C4-2B (cell line): ENCODE measurements at regions not wholly inside any gene's neighbourhood (a gene's known extent, or its start where the extent isn't known, plus 50 kb on each side); places are given as distances from the start of the nearest gene placed in this dataset.

Source experiments
- H3K27ac ChIP-seq: fragments of 450-650 bp; 2 replicates; pipeline ENCODE4 v1.5.1; 2017
- ZFX ChIP-seq: fragments of 450-650 bp; IDR thresholded peaks from 2 replicates; pipeline ENCODE4 v1.6.1; 2017
- TF ChIP-seq, protein P1 (sequence below): fragments of 450-650 bp; conservative IDR thresholded peaks from 2 replicates; pipeline ENCODE4 v1.5.1; 2017; ENCODE audit warnings: mild to moderate bottlenecking

DNA sequence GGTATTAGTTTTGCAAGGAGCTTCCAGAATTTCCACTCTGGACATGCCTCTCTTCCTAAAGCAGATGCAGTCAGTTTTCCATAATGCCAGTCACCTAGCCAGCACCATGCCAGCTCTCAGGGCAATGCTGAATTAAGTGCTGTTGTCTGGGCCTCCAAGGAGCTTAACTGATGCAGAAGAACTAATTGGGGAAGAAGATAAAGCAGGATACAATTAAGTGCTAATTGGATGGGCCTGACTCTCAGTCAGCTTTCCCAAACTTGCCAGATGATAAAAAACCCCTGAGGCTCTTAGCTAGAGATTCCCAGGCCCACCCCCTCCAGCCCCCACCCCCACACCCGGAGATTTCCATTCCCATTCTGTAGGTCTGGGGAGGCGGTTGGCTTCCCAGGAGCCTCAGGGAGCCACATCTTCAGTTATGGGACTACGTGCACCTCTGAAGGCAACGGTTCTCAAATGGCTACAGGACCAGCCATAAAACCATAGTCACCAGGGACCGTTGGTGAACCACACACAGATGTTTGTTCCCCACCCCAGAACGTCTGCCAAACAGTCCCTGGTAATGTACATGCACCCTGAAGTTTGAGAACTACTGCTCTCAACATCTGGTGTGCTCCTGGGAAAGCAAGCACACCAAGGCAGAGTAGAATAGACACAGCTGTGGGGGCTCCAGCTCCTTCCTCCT lies 499.1 kb upstream of the CDH5 start:
- TF ChIP-seq, protein P1, sequence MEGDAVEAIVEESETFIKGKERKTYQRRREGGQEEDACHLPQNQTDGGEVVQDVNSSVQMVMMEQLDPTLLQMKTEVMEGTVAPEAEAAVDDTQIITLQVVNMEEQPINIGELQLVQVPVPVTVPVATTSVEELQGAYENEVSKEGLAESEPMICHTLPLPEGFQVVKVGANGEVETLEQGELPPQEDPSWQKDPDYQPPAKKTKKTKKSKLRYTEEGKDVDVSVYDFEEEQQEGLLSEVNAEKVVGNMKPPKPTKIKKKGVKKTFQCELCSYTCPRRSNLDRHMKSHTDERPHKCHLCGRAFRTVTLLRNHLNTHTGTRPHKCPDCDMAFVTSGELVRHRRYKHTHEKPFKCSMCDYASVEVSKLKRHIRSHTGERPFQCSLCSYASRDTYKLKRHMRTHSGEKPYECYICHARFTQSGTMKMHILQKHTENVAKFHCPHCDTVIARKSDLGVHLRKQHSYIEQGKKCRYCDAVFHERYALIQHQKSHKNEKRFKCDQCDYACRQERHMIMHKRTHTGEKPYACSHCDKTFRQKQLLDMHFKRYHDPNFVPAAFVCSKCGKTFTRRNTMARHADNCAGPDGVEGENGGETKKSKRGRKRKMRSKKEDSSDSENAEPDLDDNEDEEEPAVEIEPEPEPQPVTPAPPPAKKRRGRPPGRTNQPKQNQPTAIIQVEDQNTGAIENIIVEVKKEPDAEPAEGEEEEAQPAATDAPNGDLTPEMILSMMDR = no peak
- TF ChIP-seq ZFX = no peak
- H3K27ac ChIP-seq = no peak overlapping the region

DNA sequence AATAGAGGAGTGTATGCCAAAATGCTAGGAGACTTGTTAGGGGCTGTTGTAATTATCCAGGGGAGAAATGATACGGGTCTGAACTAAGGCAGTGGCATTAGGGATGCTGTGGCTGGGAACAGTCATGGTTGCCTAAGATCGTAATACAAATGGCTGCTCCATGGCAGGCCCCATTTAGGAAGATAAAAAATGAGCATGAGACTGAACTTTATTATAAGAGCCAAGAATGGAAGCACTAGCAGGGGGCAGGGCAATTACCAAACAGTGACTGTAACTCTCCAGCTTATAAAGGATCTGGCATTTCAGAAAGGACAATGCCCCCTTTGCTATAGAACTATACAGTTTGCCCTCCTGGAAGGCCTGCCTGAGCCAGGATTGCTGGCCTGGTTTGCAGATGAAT lies 503.3 kb upstream of the CDH5 start:
- TF ChIP-seq, protein P1 = no peak
- TF ChIP-seq ZFX = no peak
- H3K27ac ChIP-seq = no peak overlapping the region

DNA sequence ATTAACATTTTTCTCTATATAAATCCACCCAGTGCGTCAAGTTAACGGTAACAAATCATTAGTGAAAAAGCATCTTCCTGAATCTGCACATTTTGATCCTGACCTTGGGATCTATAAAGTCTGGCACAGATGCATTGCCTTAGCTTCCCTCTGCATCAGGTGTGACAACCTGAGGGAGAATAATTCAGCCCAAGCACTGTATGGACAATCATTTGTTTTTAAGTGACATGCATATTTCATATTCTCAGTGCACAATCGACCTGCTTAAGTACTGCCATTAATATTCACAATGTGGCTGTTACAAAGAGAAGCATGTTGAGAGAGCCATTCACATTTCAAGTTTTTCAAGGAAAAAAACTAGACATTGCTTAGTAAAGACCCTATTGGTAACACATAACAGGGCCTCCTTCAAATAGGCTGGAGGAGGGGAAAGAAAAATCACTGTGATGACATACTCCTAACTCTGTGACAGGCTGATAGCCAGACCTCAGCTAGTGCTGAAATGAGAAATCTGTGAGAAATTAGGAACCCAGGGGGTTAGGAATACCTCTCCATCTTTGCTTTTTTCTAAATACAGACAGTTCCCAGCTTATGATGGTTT lies 505.3 kb upstream of the CDH5 start:
- no peak overlapping the region for H3K27ac ChIP-seq
- TF ChIP-seq ZFX = no peak
- TF ChIP-seq, protein P1 = no peak

DNA sequence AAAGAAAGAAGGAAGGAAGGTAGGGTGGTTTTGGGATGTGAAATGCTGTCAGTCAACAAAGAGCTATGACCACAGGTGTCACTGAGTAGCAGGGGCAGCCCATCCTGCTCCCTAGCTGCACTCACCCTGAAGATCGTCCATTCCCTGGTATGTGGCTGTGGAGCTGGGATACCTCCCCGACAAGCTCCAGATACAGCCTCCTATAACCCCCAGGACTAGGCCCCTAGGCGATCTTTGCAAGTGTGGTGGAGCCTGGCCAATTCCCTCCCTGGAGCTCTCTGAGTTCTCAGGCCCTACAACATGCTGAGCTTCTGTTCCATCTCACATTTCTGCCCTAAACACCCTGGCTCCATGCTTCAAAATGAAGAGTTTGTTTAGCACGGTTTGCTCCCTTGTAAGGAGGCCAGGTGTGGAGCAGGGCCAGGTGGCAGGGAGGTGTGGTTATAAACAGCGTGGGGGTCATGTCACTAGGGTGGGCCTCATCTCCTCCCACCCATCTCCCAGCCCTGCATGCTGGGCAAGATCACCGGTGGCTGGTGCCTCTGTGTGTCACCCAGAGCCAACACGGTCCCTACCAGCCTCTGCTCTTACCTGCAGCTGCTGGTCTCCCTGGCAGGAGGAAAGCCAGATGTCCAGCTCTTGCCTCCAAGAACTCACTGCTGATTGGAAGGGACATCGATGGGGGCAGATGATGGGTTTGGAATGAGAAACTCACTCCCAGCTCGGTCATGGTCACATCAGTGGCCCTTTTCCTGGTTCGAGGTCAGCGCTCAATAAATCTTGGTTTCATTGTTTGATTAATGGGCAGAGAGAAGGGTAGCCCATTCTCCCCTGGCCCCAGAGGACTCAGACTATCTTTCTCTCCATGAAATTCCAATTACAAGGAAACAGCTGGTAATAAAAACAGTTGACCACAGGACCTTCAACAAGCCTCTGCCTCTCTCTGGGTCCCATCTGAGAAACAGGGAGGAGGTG lies 511.0 kb upstream of the CDH5 start:
- H3K27ac ChIP-seq = no peak overlapping the region

DNA sequence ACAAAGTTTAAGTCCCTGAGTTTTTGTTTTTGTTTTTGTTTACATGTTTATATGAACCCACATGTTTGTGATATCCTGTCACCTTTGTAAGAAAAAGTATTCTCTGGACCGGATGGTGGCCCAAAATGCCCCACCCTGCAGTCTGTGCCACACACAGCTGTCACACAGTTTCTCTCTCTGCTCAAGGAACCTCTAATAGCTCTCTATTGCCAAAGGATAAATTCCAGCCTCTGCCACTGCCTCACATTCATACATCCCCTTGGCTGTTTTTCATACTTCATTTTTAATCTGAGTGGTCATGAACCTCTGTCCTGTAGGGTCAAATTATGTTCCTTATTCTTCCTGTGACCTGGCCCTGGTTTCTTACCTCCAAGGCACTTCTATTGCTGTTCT lies 520.3 kb upstream of the CDH5 start:
- TF ChIP-seq, protein P1 = no peak
- TF ChIP-seq ZFX = no peak
- no peak overlapping the region for H3K27ac ChIP-seq

More for the DNA sequence above, 511.0 kb upstream of the CDH5 start:
- TF ChIP-seq, protein P1 = no peak
- no peak for TF ChIP-seq ZFX

DNA sequence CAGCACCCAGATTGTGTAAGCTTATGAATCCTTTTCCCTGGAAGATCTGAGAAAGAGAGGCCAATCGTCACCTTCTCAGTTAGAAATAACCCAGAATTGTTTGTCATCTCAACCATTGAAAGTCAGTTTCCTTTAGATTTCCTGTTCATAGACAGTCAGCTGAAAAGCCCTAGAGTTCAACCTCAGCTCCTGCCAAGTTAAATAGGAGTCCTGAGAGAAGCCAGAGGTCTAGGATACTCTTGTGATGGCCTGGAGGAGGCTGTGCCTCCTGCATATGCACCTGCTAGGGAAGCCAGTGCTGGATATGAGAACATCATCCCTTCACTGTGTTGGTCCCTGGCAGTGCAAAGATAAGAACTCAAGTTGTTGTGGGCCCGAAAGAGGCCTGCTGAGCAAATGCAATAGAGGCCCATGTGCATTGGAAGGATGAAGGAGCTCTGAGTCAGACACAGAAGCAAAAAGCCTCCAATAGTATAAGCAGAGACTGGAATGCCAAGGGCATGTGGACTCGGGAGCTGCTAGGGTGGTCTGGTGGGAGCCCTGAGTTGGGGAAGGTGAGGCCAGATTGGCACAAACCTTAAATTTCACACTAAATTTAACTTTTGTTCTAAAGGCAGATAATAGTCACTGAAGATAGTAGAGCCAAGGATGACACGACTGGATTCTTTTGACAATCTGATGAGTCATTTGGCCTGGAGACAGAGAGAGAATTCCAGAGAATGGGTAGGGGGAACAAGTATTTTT lies 520.9 kb upstream of the CDH5 start:
- no peak for TF ChIP-seq ZFX
- TF ChIP-seq, protein P1 = no peak
- no peak overlapping the region for H3K27ac ChIP-seq
